ENCODE measurements at regions not wholly inside any gene's neighbourhood (a gene's known extent, or its start where the extent isn't known, plus 50 kb on each side); places are given as distances from the start of the nearest gene placed in this dataset.

GRCh38 chr4:38415682-38416081, 248.3 kb upstream of the KLF3 start:
- in situ Hi-C loops (cut with MboI): no loop called here

More at GRCh38 chr4:38415682-38416081, 248.3 kb upstream of the KLF3 start:
- H3K9me1 ChIP-seq (ENCODE audit: control insufficient read depth, insufficient read depth, low read length): no peaks in the 10 kb centered on the region
- ChIA-PET CTCF (ENCODE audit: low intra/inter-chr PET ratio) (no interaction called here), POLR2A (no interaction called here)
- no peaks in the 10 kb centered on the region for H3K79me2 ChIP-seq (ENCODE audit: control insufficient read depth, insufficient read depth, low read length)
- no peaks in the 10 kb centered on the region for H4K20me1 ChIP-seq (replicated peaks; ENCODE audit: control insufficient read depth, insufficient read depth, low read length)
- no peak for FAIRE-seq
- no peaks in the 10 kb centered on the region for H3K36me3 ChIP-seq (ENCODE audit: control insufficient read depth, insufficient read depth, low read length)
- no peaks in the 10 kb centered on the region; the same call in 1 of the 2 replicates for H3K9me3 ChIP-seq (replicated peaks; ENCODE audit: control insufficient read depth, insufficient read depth, low read depth, low read length)
- TF ChIP-seq SPI1 (IDR thresholded peaks at IDR 0.05; ENCODE audit: borderline replicate concordance, low read depth, low read length) (no peak), CREB1 (IDR thresholded peaks at IDR 0.05) (no peak), CREB1 (CRISPR knock-in tag; IDR thresholded peaks at IDR 0.05) (no peak), ZBTB11 (CRISPR knock-in tag; IDR thresholded peaks at IDR 0.05) (no peak), ZNF197 (CRISPR knock-in tag; IDR thresholded peaks at IDR 0.05; ENCODE audit: low read depth) (no peak), TCF3 (CRISPR knock-in tag; IDR thresholded peaks at IDR 0.05) (no peak), SMARCA5 (IDR thresholded peaks at IDR 0.05) (no peak)
- TF ChIP-seq, protein P1, sequence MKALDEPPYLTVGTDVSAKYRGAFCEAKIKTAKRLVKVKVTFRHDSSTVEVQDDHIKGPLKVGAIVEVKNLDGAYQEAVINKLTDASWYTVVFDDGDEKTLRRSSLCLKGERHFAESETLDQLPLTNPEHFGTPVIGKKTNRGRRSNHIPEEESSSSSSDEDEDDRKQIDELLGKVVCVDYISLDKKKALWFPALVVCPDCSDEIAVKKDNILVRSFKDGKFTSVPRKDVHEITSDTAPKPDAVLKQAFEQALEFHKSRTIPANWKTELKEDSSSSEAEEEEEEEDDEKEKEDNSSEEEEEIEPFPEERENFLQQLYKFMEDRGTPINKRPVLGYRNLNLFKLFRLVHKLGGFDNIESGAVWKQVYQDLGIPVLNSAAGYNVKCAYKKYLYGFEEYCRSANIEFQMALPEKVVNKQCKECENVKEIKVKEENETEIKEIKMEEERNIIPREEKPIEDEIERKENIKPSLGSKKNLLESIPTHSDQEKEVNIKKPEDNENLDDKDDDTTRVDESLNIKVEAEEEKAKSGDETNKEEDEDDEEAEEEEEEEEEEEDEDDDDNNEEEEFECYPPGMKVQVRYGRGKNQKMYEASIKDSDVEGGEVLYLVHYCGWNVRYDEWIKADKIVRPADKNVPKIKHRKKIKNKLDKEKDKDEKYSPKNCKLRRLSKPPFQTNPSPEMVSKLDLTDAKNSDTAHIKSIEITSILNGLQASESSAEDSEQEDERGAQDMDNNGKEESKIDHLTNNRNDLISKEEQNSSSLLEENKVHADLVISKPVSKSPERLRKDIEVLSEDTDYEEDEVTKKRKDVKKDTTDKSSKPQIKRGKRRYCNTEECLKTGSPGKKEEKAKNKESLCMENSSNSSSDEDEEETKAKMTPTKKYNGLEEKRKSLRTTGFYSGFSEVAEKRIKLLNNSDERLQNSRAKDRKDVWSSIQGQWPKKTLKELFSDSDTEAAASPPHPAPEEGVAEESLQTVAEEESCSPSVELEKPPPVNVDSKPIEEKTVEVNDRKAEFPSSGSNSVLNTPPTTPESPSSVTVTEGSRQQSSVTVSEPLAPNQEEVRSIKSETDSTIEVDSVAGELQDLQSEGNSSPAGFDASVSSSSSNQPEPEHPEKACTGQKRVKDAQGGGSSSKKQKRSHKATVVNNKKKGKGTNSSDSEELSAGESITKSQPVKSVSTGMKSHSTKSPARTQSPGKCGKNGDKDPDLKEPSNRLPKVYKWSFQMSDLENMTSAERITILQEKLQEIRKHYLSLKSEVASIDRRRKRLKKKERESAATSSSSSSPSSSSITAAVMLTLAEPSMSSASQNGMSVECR (CRISPR knock-in tag; IDR thresholded peaks at IDR 0.05): no peak
- TF ChIP-seq, protein P2, sequence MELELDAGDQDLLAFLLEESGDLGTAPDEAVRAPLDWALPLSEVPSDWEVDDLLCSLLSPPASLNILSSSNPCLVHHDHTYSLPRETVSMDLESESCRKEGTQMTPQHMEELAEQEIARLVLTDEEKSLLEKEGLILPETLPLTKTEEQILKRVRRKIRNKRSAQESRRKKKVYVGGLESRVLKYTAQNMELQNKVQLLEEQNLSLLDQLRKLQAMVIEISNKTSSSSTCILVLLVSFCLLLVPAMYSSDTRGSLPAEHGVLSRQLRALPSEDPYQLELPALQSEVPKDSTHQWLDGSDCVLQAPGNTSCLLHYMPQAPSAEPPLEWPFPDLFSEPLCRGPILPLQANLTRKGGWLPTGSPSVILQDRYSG (tag; conservative IDR thresholded peaks at IDR 0.05; ENCODE audit: low read depth): no peak
- BruUV-seq (replicated peaks): no TSS peak
- H3K27ac ChIP-seq (ENCODE audit: extremely low read depth, low read depth, low read length): no peak overlapping the region
- 36% methylated on average over 6 of the region's 6 CpGs for WGBS (ENCODE audit: insufficient coverage, low coverage, missing lambda C conversion rate)
- DNase-seq (ENCODE audit: extremely low read depth in 1 of 4, low spot score in 3 of 4): no peak
- no peaks in the 10 kb centered on the region for H3K4me1 ChIP-seq (replicated peaks in 1 of 2; ENCODE audit: control insufficient read depth in 2 of 2, insufficient read depth in 2 of 2, low read length in 2 of 2)
- H3K4me3 ChIP-seq: no peak overlapping the region
- intact Hi-C loops (cut with micrococcal nuclease): no loop called here
- H2AFZ ChIP-seq (ENCODE audit: low read depth, low read length): peak overlapping the region; percentile 22; the same call in 1 of the 2 replicates
- no peak for ATAC-seq
- no peak overlapping the region for H3K9ac ChIP-seq (ENCODE audit: insufficient read depth in 1 of 2, low read depth in 2 of 2, low read length in 2 of 2)
- no peak overlapping the region for H3K4me2 ChIP-seq (ENCODE audit: insufficient read depth, low read length)
- H3K27me3 ChIP-seq (ENCODE audit: control insufficient read depth in 2 of 2, insufficient read depth in 2 of 2, low read length in 2 of 2): no peaks in the 10 kb centered on the region

Data from K562 (cell line).